NCI-H1092 (cell line): ENCODE measurements at regions not wholly inside any gene's neighbourhood (a gene's known extent, or its start where the extent isn't known, plus 50 kb on each side); places are given as distances from the start of the nearest gene placed in this dataset.
"Not testable (repeated sequence)": the region's sequence is repeated elsewhere in the genome, so short reads cannot be mapped to it uniquely, and the experiment has no call there.

Source experiments
- DNase-seq: peaks from one replicate; lab custom pipeline; 2025; lab: John Stamatoyannopoulos, UW

GRCh38 chr16:63928421-63928820 lies 1193.4 kb downstream of the CDH11 start:
- no peak for DNase-seq

DNA sequence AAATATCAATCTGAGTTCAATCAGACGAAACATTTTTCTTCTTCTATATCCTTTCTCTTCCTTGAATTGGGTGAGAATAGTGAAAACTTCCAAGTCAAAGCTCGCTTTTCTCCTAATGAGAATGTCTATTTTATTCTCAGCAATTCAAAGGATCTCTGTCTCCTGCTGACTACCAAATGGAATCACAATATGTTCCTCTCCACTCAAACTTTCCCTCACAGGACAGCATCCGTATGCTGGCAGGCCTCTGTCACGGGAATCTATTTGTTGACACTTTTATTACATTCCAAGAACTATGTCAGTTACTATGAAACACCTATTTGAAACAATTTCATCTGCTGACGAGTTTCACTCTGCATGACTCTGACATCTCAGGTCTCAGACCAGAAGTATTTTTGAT lies 1196.6 kb downstream of the CDH11 start:
- no peak for DNase-seq

DNA sequence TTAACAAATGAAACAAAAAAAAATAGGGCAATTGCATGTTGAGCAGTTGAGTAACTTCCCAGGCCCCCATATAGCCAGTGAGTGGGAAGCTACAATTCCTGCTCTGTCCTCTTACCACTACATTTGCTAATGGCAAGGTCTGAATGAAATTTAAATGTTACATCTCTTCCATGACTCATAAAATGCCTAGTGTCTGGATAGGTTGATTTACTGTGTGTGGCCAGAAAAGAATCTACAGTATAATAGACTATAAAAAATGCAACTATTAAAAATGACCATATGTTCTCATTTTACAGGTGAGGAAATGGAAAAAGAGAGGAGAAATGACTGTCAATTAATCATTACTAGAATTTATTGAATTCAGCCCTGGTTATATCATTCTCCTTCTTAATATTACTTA lies 1199.3 kb downstream of the CDH11 start:
- no peak for DNase-seq

DNA sequence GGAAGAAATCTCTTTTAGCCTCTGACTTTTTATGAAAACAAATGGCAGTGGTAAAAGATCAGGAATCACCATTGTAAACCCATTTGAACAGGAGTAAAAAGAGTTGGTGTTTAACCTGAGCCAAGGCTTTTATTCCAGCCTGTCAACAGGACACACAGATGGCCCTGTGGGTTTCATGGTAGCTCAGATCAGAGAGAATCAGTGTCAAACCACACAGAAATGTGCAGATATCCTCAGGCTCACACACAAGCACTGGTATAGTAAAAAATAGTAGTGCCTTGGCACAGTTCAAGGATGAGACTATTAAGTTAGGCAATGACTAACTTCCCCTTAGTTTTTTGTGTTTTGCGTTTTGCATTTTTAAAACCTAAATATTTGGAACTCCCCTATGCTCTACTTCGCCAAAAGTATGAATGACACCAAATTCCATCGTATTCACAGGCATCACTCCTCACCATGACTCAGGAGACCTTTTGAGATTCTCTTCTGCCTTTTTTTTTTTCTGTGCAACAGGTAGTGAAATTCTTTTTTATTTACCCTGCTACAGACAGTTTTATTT lies 1200.0 kb downstream of the CDH11 start:
- no peak for DNase-seq

DNA sequence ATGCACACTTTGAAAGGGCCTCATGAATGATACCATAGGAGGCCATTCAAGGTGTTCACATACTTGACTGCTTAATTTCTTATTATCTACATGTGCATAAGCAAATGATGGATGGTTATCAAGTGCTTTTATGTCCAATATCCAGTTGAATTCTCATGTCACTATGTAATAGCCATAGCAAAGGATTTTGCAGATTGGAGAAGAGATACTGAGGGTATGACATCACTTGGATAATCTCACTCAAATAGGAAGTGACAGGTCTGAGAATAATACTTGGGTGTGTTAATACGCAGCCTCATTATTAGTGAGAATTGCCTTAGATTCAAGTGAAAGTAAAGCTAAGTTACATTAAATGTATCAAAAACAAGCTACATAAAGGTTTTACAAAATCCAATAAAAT lies 1208.6 kb downstream of the CDH11 start:
- no peak for DNase-seq

GRCh38 chr16:63907251-63907650 lies 1214.6 kb downstream of the CDH11 start:
- DNase-seq = no peak

- no peak for DNase-seq
Observed at GRCh38 chr16:63904930-63905329, 1216.9 kb downstream of the CDH11 start.

- DNase-seq = no peak
Observed at GRCh38 chr16:63904182-63904581, 1217.7 kb downstream of the CDH11 start.

DNA sequence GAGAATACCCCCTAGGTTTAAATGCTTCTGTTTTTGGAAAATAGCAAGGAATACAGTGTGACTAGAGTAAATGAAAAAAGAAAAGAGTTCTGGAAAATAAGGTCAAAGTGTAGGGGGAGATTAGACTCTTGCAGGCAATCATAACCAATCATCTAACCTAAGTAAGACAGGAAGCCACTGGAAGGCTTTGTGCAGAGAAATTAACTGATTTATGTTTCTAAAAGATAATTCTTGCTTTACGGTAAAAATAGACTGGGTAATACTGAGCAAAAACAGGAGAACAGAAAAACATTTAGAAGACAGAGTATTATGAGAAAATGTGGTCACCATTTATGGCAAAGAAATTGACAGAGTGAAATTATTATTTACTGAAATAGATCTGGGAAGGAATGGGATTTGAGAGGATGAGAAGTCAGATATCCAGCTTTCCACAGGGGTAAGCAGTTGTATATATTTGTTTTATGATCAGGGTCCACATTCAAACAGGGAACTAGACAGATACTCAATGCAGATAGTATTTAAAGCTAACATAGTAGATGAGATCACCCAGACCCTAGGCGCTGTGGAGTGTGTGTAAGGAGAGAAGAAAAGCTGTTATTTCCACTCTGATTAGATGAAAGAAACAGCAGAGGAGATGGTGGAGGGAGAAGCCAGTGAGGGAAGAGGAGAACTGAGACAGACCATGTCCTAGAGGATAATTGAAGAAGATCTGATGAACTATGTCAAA lies 1225.3 kb downstream of the CDH11 start:
- no peak for DNase-seq

GRCh38 chr16:63890723-63891122 lies 1231.1 kb downstream of the CDH11 start:
- no peak for DNase-seq

- DNase-seq = no peak
Observed at GRCh38 chr16:63890081-63890480, 1231.8 kb downstream of the CDH11 start.

DNA sequence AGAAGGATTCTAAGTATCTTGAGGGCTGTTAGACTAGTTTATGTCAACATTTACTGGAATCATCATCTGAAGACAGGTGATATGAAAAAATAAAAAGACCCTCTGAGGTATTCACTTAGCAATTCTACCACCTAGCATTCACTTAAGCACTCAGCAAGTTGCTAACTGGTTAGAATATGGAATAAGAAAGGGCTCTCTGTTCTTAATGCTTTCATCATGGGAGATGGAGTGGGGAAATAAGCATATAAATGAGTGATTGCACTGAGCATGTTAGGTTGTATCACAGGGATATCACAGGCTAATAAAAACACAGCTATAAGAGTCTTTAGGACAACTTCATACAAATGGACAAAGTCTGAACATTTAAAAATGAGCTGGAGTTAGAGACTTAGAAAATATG lies 1238.8 kb downstream of the CDH11 start:
- DNase-seq = no peak

DNA sequence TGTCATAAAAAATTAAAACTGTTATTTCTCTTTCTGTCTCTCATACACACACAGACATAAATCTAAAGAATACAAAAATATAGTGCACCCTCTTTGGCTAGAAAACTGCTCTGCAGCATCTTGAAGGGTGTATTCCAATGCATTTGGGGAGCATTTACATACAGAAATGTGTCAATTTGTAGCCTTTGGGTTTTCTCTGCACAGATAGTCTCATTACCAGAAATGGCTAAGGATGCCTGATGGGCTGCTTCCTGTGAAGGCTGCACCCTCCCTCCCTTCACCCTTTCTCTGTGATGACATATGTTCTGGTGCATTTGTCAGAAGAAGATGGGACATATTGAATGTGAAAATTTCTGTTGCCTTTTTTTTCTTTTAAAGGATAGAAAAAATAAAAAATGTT lies 1239.3 kb downstream of the CDH11 start:
- no peak for DNase-seq

- no peak for DNase-seq
Observed at GRCh38 chr16:63880948-63881347, 1240.9 kb downstream of the CDH11 start.

DNA sequence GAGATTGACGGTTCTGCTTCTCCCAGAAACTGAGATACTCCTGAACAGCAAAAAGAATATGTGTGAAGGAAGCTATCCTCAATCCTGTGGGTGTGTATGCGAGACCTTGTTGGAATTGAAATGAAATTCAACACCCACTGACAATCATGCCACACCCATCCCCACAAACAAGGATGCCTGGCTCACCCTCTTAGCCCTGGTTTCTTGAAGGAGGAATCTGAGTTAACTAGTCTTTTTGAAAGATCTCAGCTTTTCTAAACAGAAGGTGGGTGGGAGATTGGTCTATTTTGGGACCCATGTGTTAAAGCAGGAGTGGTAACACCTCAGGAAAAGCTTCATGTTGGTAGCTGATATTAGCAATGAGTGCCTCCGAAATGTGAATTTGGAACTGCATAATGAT lies 1244.5 kb downstream of the CDH11 start:
- DNase-seq = no peak

DNA sequence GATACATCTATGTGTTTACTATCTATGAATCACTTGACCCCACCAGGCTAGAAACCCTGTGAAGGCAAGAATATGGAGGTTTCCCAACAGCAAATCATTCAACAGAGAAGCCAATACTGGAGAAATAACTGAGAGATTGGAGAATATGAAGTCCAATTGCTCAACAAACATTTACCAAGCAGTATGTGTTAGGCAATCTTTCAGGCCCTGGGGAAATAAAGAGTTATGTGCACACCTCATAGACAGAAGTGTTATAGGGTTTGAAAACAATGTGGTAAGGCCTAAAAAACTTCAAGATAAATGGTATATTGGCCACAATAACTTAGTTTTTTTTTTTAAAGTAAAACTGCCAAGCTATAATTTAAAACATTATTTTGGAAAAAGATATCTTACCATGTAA lies 1245.8 kb downstream of the CDH11 start:
- no peak for DNase-seq

DNA sequence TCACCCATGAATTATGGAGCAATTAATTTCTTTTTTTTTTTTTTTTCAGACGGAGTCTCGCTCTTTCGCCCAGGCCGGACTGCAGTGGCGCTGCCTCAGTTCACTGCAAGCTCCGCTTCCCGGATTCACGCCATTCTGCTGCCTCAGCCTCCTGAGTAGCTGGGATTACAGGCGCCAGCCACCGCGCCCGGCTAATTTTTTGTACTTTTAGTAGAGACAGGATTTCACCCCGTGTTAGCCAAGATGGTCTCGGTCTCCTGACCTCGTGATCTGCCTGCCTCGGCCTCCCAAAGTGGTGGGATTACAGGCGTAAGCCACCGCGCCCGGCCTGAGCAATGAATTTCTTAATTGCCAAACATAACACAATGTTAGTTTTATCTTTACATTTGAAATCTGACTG lies 1261.2 kb downstream of the CDH11 start:
- DNase-seq = not testable (repeated sequence)

DNA sequence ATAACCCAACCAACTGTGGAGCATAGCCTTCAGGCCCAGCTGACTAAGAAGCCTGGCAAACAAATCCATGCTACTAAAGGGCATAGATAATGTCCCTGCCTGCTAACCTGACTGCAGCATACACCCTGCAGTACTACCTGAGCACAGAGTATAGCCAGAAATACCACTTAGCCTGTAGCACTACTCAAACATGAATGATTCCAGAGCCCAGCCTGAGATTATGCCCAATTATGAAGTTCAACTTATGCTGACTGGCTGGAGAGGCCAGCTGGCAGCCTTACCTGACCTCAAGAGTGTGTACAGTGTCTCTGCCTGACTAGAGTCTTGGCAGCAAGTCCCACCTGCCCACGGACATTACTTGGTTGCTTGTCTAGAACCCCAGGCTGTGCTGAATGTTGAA lies 1265.3 kb downstream of the CDH11 start:
- no peak for DNase-seq

GRCh38 chr16:63850979-63851378 lies 1270.9 kb downstream of the CDH11 start:
- DNase-seq = no peak

- no peak for DNase-seq
Observed at GRCh38 chr16:63841271-63841670, 1280.6 kb downstream of the CDH11 start.

DNA sequence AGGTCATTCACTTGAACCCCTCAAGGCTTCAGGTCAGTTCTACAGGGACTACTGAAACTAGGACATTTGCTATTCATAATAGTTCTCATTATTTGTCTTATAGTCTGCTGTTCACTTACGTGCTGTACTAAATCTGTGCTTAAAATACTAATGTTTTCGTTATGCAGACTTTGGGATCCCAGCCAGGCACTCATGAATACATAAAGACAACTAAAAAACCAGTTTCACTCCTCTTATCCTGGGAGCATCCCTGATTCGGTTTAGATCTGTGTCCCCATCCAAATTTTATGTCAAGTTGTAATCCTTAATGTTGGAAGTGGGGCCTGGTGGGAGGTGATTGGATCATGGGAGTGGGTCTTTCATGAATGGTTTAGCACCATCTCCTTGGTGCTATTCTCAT lies 1291.8 kb downstream of the CDH11 start:
- no peak for DNase-seq

DNA sequence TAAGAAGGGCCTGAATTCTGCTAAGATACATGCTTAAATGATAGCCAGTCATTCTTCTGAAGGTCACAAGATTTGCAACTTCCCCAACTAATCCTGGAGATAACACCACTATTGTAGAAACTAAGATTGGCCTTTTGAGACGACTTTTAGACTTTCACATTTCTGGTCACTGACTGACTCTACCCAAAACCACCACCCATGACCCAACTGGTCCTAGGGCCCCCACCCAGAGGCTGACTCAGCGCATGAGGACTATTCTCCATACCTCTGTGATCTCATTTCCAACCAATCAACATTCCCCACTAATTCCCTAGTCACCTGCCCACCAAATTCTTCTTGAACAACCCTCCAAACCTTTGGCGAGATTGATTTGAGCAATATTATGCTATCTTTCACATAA lies 1299.0 kb downstream of the CDH11 start:
- no peak for DNase-seq

GRCh38 chr16:63816276-63816675 lies 1305.6 kb downstream of the CDH11 start:
- no peak for DNase-seq

GRCh38 chr16:63813862-63814261 lies 1308.0 kb downstream of the CDH11 start:
- no peak for DNase-seq
